ENCODE measurements at regions not wholly inside any gene's neighbourhood (a gene's known extent, or its start where the extent isn't known, plus 50 kb on each side); places are given as distances from the start of the nearest gene placed in this dataset.
"Not testable (repeated sequence)": the region's sequence is repeated elsewhere in the genome, so short reads cannot be mapped to it uniquely, and the experiment has no call there.

DNA sequence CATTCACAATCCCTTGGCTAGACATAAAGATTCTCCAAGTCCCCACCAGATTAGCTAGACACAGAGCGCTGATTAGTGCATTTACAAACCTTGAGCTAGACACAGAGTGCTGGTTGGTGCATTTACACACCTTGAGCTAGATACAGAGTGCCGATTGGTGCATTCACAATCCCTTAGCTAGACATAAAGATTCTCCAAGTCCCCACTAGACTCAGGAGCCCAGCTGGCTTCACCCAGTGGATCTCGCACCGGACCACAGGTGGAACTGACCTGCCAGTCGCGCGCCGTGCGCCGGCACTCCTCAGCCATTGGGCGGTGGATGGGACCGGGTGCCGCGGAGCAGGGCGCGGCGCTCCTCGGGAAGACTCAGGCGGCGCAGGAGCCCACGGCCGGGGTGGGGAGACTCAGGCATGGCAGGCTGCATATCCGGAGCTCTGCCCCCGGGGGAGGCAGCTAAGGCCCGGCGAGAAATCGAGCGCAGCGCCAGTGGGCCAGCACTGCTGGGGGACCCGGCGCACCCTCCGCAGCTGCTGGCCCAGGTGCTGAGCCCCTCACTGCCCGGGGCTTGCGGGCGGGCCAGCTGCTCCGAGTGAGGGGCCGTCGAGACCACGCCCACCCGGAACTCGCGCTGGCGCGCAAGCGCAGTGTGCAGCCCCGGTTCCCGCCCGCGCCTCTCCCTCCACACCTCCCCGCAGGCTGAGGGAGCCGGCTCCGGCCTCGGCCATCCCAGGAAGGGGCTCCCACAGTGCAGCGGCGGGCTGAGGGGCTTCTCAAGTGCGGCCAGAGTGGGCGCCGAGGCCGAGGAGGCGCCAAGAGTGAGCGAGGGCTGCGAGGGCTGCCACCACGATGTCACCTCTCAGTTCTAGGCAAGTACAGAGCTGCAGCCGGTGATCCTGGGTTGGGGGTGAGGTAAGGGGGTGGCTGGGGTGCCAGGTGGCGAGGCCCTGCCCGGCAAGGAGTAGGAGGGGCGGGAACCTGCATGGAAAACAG is 773.7 kb upstream of the CITED2 start:
- not testable (repeated sequence) for H3K4me3 ChIP-seq (ENCODE audit: low read depth in 1 of 2, low read length in 2 of 2); H3K27me3 ChIP-seq (ENCODE audit: low read depth, low read length); H3K36me3 ChIP-seq (ENCODE audit: control insufficient read depth in 1 of 2, insufficient read depth in 2 of 2, low read length in 2 of 2); H3K27ac ChIP-seq (ENCODE audit: low read length); H3K9me3 ChIP-seq (ENCODE audit: control insufficient read depth in 1 of 2, low read length in 2 of 2); H3K4me1 ChIP-seq (ENCODE audit: control insufficient read depth in 1 of 2, insufficient read depth in 2 of 2, low read length in 2 of 2)

GRCh38 chr6:140140891-140141290 is 766.4 kb upstream of the CITED2 start:
- Histone ChIP-seq H3K4me3 (ENCODE audit: low read depth in 1 of 2, low read length in 2 of 2) (no peak overlapping the region), H3K27me3 (ENCODE audit: low read depth, low read length) (no peaks in the 10 kb centered on the region), H3K9me3 (ENCODE audit: control insufficient read depth in 1 of 2, low read length in 2 of 2) (peaks cover 0 to 3% of the 10 kb centered on the region in 2 donors), H3K36me3 (ENCODE audit: control insufficient read depth in 1 of 2, insufficient read depth in 2 of 2, low read length in 2 of 2) (no peaks in the 10 kb centered on the region), H3K4me1 (ENCODE audit: control insufficient read depth in 1 of 2, insufficient read depth in 2 of 2, low read length in 2 of 2) (no peaks in the 10 kb centered on the region), H3K27ac (ENCODE audit: low read length) (no peak overlapping the region)

DNA sequence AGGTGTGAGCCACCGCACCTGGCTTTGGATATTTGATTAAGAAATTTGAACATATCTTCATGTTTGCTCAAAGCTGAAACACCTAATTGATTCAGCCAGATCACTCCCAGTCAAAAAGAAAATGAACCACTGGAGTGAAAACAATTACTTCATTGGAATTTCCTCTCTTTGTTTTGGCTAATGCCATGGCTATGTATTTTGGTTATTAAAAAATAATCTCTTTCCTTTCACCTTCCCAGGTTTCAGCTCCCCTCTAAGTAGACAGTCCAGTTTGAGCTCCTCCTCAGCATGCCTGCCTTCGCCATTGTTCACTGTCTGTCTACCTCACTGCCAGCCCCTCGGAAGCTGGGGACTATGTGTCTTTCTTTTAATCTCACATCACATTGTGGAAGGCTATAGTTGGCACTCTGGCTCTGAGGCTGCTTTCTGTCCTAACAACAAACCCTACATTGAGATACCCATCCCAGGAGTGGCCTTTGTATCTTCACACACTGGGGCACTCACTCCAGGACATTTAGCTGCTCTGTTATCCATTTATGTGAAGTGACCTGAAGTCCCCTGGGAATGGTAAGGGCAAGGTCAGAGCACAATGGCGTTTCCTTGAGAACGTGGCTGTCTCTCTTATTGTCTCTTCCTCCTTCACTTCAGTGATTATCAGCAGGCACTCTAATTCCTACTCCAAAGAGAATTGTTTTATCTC is 764.0 kb upstream of the CITED2 start:
- H3K4me3 ChIP-seq (ENCODE audit: low read depth in 1 of 2, low read length in 2 of 2): no peak overlapping the region
- H3K36me3 ChIP-seq (ENCODE audit: control insufficient read depth in 1 of 2, insufficient read depth in 2 of 2, low read length in 2 of 2): no peaks in the 10 kb centered on the region
- H3K27ac ChIP-seq (ENCODE audit: low read length): no peak overlapping the region
- no peaks in the 10 kb centered on the region for H3K27me3 ChIP-seq (ENCODE audit: low read depth, low read length)
- peaks cover 0 to 7% of the 10 kb centered on the region in 2 donors for H3K9me3 ChIP-seq (ENCODE audit: control insufficient read depth in 1 of 2, low read length in 2 of 2)
- no peaks in the 10 kb centered on the region for H3K4me1 ChIP-seq (ENCODE audit: control insufficient read depth in 1 of 2, insufficient read depth in 2 of 2, low read length in 2 of 2)

GRCh38 chr6:140134224-140134623 is 759.8 kb upstream of the CITED2 start:
- H3K4me1 ChIP-seq (ENCODE audit: control insufficient read depth in 1 of 2, insufficient read depth in 2 of 2, low read length in 2 of 2): no peaks in the 10 kb centered on the region

DNA sequence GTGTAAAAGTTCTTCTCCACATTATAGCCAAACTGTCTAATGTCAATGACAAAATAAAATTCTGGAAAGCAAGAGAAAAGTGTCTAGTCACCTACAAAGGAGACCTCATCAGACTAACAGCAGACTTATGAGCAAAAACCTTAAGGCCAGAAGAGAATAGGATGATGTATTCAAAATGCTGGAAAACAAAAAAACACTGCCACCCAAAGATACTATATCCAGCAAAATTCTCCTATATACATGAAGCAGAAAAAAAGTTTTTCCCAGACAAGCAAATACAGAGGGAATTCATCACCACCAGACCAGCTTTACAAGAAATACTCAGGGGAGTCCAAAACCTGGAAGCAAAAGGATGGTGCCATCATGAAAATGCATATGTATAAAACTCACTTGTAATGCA is 755.6 kb upstream of the CITED2 start:
- H3K9me3 ChIP-seq (ENCODE audit: control insufficient read depth in 1 of 2, low read length in 2 of 2): peaks cover 5 to 21% of the 10 kb centered on the region in 2 donors
- H3K4me1 ChIP-seq (ENCODE audit: control insufficient read depth in 1 of 2, insufficient read depth in 2 of 2, low read length in 2 of 2): no peaks in the 10 kb centered on the region
- no peak overlapping the region for H3K4me3 ChIP-seq (ENCODE audit: low read depth in 1 of 2, low read length in 2 of 2)
- H3K27ac ChIP-seq (ENCODE audit: low read length): no peak overlapping the region
- no peaks in the 10 kb centered on the region for H3K36me3 ChIP-seq (ENCODE audit: control insufficient read depth in 1 of 2, insufficient read depth in 2 of 2, low read length in 2 of 2)
- no peaks in the 10 kb centered on the region for H3K27me3 ChIP-seq (ENCODE audit: low read depth, low read length)

More at GRCh38 chr6:140134224-140134623, 759.8 kb upstream of the CITED2 start:
- H3K27me3 ChIP-seq (ENCODE audit: low read depth, low read length): no peaks in the 10 kb centered on the region
- no peak overlapping the region for H3K27ac ChIP-seq (ENCODE audit: low read length)
- H3K9me3 ChIP-seq (ENCODE audit: control insufficient read depth in 1 of 2, low read length in 2 of 2): peaks cover 5 to 13% of the 10 kb centered on the region in 2 donors
- no peaks in the 10 kb centered on the region for H3K36me3 ChIP-seq (ENCODE audit: control insufficient read depth in 1 of 2, insufficient read depth in 2 of 2, low read length in 2 of 2)
- H3K4me3 ChIP-seq (ENCODE audit: low read depth in 1 of 2, low read length in 2 of 2): peak overlapping the region in 1 of 2 donors; percentile 6

- H3K4me1 ChIP-seq (ENCODE audit: control insufficient read depth in 1 of 2, insufficient read depth in 2 of 2, low read length in 2 of 2): no peaks in the 10 kb centered on the region
- H3K27ac ChIP-seq (ENCODE audit: low read length): no peak overlapping the region
- H3K4me3 ChIP-seq (ENCODE audit: low read depth in 1 of 2, low read length in 2 of 2): no peak overlapping the region
- H3K27me3 ChIP-seq (ENCODE audit: low read depth, low read length): no peaks in the 10 kb centered on the region
- no peaks in the 10 kb centered on the region for H3K36me3 ChIP-seq (ENCODE audit: control insufficient read depth in 1 of 2, insufficient read depth in 2 of 2, low read length in 2 of 2)
- H3K9me3 ChIP-seq (ENCODE audit: control insufficient read depth in 1 of 2, low read length in 2 of 2): peaks cover 0 to 11% of the 10 kb centered on the region in 2 donors
Observed at GRCh38 chr6:140124498-140124897, 750.0 kb upstream of the CITED2 start.

GRCh38 chr6:140108167-140108566 is 733.7 kb upstream of the CITED2 start:
- Histone ChIP-seq H3K36me3 (ENCODE audit: control insufficient read depth in 1 of 2, insufficient read depth in 2 of 2, low read length in 2 of 2) (no peaks in the 10 kb centered on the region), H3K27me3 (ENCODE audit: low read depth, low read length) (no peaks in the 10 kb centered on the region), H3K4me1 (ENCODE audit: control insufficient read depth in 1 of 2, insufficient read depth in 2 of 2, low read length in 2 of 2) (no peaks in the 10 kb centered on the region), H3K27ac (ENCODE audit: low read length) (no peak overlapping the region), H3K9me3 (ENCODE audit: control insufficient read depth in 1 of 2, low read length in 2 of 2) (no peaks in the 10 kb centered on the region), H3K4me3 (ENCODE audit: low read depth in 1 of 2, low read length in 2 of 2) (no peak overlapping the region)

DNA sequence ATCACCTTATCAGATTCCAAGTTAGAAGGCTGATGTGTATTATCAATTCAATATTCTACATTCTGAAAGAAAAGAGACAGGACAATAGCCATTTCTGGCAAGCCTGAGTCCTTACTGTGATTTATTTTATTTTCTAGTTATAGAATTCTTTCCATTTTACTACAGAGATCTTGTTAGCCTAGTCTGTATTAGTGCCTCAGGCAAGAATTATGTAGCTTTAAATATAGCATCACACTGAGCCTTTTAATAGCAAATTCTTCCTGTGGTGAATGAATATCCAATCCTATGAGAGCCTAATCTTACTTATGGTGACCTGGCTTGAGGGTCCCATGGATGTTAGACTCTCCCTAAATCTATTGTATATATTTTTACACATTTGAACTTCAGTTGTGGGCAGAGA is 732.8 kb upstream of the CITED2 start:
- H3K27me3 ChIP-seq (ENCODE audit: low read depth, low read length): no peaks in the 10 kb centered on the region
- H3K36me3 ChIP-seq (ENCODE audit: control insufficient read depth in 1 of 2, insufficient read depth in 2 of 2, low read length in 2 of 2): no peaks in the 10 kb centered on the region
- H3K4me1 ChIP-seq (ENCODE audit: control insufficient read depth in 1 of 2, insufficient read depth in 2 of 2, low read length in 2 of 2): no peaks in the 10 kb centered on the region
- H3K9me3 ChIP-seq (ENCODE audit: control insufficient read depth in 1 of 2, low read length in 2 of 2): no peaks in the 10 kb centered on the region
- no peak overlapping the region for H3K4me3 ChIP-seq (ENCODE audit: low read depth in 1 of 2, low read length in 2 of 2)
- no peak overlapping the region for H3K27ac ChIP-seq (ENCODE audit: low read length)

GRCh38 chr6:140105857-140106256 is 731.4 kb upstream of the CITED2 start:
- Histone ChIP-seq H3K36me3 (ENCODE audit: control insufficient read depth in 1 of 2, insufficient read depth in 2 of 2, low read length in 2 of 2) (no peaks in the 10 kb centered on the region), H3K4me1 (ENCODE audit: control insufficient read depth in 1 of 2, insufficient read depth in 2 of 2, low read length in 2 of 2) (no peaks in the 10 kb centered on the region), H3K27me3 (ENCODE audit: low read depth, low read length) (no peaks in the 10 kb centered on the region), H3K4me3 (ENCODE audit: low read depth in 1 of 2, low read length in 2 of 2) (no peak overlapping the region), H3K9me3 (ENCODE audit: control insufficient read depth in 1 of 2, low read length in 2 of 2) (no peaks in the 10 kb centered on the region), H3K27ac (ENCODE audit: low read length) (no peak overlapping the region)

- Histone ChIP-seq H3K36me3 (ENCODE audit: control insufficient read depth in 1 of 2, insufficient read depth in 2 of 2, low read length in 2 of 2) (no peaks in the 10 kb centered on the region), H3K4me1 (ENCODE audit: control insufficient read depth in 1 of 2, insufficient read depth in 2 of 2, low read length in 2 of 2) (no peaks in the 10 kb centered on the region), H3K4me3 (ENCODE audit: low read depth in 1 of 2, low read length in 2 of 2) (no peak overlapping the region), H3K27ac (ENCODE audit: low read length) (no peak overlapping the region), H3K9me3 (ENCODE audit: control insufficient read depth in 1 of 2, low read length in 2 of 2) (no peaks in the 10 kb centered on the region), H3K27me3 (ENCODE audit: low read depth, low read length) (no peaks in the 10 kb centered on the region)
Observed at GRCh38 chr6:140105241-140105640, 730.8 kb upstream of the CITED2 start.

DNA sequence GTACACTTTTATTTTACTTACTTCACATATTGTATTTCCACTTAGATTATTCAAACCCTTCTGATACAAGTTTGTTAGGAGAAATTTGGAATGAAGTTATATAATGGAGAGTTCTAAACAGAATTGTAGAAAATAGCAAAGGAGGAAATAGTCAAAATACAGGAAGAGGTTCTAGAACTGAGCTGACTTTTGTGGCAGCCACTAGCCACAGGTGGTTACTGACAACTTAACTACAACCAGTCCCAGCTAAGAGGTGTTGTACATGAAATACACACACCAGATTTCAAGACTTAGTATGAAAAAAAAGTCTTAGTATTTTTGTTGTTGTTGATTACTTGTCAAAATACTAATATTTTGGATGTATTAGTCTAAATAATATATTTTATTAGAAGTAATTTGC is 727.4 kb upstream of the CITED2 start:
- H3K9me3 ChIP-seq (ENCODE audit: control insufficient read depth in 1 of 2, low read length in 2 of 2): no peaks in the 10 kb centered on the region
- no peak overlapping the region for H3K27ac ChIP-seq (ENCODE audit: low read length)
- no peaks in the 10 kb centered on the region for H3K4me1 ChIP-seq (ENCODE audit: control insufficient read depth in 1 of 2, insufficient read depth in 2 of 2, low read length in 2 of 2)
- no peak overlapping the region for H3K4me3 ChIP-seq (ENCODE audit: low read depth in 1 of 2, low read length in 2 of 2)
- no peaks in the 10 kb centered on the region for H3K36me3 ChIP-seq (ENCODE audit: control insufficient read depth in 1 of 2, insufficient read depth in 2 of 2, low read length in 2 of 2)
- no peaks in the 10 kb centered on the region for H3K27me3 ChIP-seq (ENCODE audit: low read depth, low read length)
